ACC112 (cell line): ENCODE measurements at regions not wholly inside any gene's neighbourhood (a gene's known extent, or its start where the extent isn't known, plus 50 kb on each side); places are given as distances from the start of the nearest gene placed in this dataset.

Source experiments
- H2AFZ ChIP-seq: fragments of 200-600 bp; sonication (generic); one replicate; pipeline ENCODE4 v1.6.0; 2017; ENCODE audit warnings: antibody characterized with exemption, low read length; ENCODE audit not compliant: unreplicated experiment
- H3K27ac ChIP-seq: fragments of 200-600 bp; sonication (generic); 2 replicates; pipeline ENCODE4 v1.5.1; 2014; ENCODE audit warnings: low read depth, mild to moderate bottlenecking, antibody characterized with exemption, low read length, moderate library complexity
- H3K27me3 ChIP-seq: fragments of 200-600 bp; sonication (generic); 2 replicates; pipeline ENCODE4 v1.6.1; 2014; ENCODE audit warnings: mild to moderate bottlenecking, antibody characterized with exemption, low read length, moderate library complexity, mixed read lengths; ENCODE audit not compliant: insufficient read depth
- H3K36me3 ChIP-seq: fragments of 200-600 bp; sonication (generic); 2 replicates; pipeline ENCODE4 v1.6.1; 2016; ENCODE audit warnings: mild to moderate bottlenecking, antibody characterized with exemption, low read length, moderate library complexity, mixed read lengths; ENCODE audit not compliant: insufficient read depth
- H3K4me1 ChIP-seq: fragments of 200-600 bp; sonication (generic); one replicate; pipeline ENCODE4 v1.6.1; 2016; ENCODE audit warnings: low read length, mixed read lengths; ENCODE audit not compliant: insufficient read depth, unreplicated experiment, control insufficient read depth
- H3K4me3 ChIP-seq: fragments of 200-600 bp; sonication (generic); 2 replicates; pipeline ENCODE4 v1.5.1; 2014; ENCODE audit warnings: mild to moderate bottlenecking, low read depth, low read length
- H3K79me2 ChIP-seq: fragments of 200-600 bp; sonication (generic); one replicate; pipeline ENCODE4 v1.6.0; 2016; ENCODE audit warnings: low read length; ENCODE audit not compliant: control insufficient read depth, unreplicated experiment, insufficient read depth

DNA sequence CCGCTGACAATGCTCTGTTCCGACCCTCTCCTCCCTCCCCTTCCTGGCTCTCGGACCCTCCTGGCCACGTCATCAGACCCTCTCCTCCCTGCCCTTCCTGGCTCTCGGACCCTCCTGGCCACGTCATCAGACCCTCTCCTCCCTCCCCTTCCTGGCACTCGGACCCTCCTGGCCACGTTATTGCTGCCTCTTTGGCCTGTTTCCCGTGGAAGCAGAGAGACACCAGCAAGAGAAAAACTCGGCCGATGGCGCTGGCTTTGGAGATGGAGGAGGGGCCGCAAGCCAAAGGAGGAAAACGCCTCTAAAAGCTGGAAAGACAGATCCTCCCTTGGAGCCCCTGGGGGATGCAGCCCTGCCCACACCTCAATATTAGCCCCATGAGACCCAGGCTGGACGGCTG is 463.3 kb downstream of the BRD1 start:
- no peaks in the 10 kb centered on the region for H3K27me3 ChIP-seq
- H3K27ac ChIP-seq: no peak overlapping the region
- H3K4me3 ChIP-seq: no peak overlapping the region
- H3K36me3 ChIP-seq: no peaks in the 10 kb centered on the region
- H2AFZ ChIP-seq: no peak overlapping the region
- no peaks in the 10 kb centered on the region for H3K4me1 ChIP-seq
- H3K79me2 ChIP-seq: no peaks in the 10 kb centered on the region

GRCh38 chr22:49363526-49364230 is 464.0 kb downstream of the BRD1 start:
- Histone ChIP-seq H3K36me3 (no peaks in the 10 kb centered on the region), H3K4me1 (no peaks in the 10 kb centered on the region), H3K79me2 (no peaks in the 10 kb centered on the region), H3K4me3 (no peak overlapping the region), H3K27ac (no peak overlapping the region), H3K27me3 (no peaks in the 10 kb centered on the region), H2AFZ (no peak overlapping the region)

DNA sequence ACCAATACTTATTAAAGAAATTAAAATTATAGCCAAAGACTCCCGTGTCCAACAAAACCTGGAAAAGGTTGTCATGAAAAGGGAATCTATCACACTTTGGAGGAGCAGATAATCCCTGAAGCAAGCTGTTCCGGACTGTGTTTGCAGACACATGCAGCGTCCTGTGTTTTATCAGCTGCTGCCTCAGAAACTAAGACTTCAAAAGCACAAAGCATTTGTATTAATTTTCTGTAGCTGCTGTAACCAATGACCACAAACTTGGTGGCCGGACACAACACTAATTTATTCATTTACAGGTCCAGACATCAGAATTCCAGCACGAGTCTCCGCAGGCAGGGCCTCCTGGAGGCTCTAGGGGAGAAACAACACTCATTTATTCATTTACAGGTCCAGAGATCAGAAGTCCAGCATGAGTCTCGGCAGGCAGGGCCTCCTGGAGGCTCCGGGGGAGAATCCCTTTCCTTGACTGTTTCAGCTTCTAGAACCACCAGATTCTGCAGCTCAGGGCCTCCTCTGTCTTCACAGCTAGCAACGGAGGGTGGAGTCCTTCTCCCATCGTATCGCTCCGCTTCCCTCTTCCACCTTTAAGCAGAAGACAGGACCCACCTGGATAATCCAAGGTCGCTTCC is 465.3 kb downstream of the BRD1 start:
- no peaks in the 10 kb centered on the region for H3K36me3 ChIP-seq
- H3K27me3 ChIP-seq: no peaks in the 10 kb centered on the region
- no peak overlapping the region for H3K4me3 ChIP-seq
- H3K79me2 ChIP-seq: no peaks in the 10 kb centered on the region
- no peak overlapping the region for H3K27ac ChIP-seq
- H3K4me1 ChIP-seq: no peaks in the 10 kb centered on the region
- H2AFZ ChIP-seq: no peak overlapping the region

DNA sequence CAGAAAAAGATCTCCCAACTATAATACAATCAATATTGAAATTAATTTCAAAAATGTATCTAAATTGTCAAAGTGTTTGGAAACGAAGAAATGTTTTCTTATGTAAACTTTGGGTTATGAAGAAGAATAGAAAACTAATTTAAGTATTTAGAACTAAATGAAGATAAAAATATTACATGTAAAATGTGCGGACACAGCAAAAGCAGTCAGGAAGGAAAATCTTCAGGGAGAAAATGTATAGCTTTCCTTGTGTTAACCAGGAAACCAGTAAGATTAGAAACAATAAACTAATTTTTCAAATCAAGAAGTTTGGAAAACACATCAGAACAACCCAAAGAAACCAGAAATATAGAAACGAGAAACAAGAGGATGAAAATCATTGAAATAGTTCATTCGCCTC is 466.5 kb downstream of the BRD1 start:
- Histone ChIP-seq H3K4me3 (no peak overlapping the region), H3K27ac (no peak overlapping the region), H2AFZ (no peak overlapping the region)

DNA sequence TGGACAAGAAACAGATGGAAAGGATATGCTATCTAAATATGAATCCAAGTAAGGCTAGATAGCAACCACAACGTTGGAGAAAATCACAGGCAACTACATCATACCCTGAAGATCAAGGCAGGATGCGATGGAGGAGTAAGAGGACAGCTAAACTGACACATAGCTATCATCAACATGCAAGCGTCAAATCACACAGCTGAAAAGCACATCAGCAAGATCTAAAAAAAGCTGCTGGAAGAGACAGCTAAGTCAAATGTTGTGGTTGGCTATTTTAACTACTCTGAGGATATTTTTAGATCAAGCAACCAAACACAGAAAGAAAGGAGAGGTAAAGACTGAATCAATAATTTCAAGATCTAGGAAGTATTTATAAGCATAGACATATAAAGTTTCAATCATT is 466.9 kb downstream of the BRD1 start:
- Histone ChIP-seq H2AFZ (no peak overlapping the region), H3K27ac (no peak overlapping the region), H3K79me2 (no peaks in the 10 kb centered on the region), H3K27me3 (no peaks in the 10 kb centered on the region), H3K36me3 (no peaks in the 10 kb centered on the region), H3K4me1 (no peaks in the 10 kb centered on the region), H3K4me3 (no peak overlapping the region)

More for the DNA sequence above, 466.5 kb downstream of the BRD1 start:
- Histone ChIP-seq H3K36me3 (no peaks in the 10 kb centered on the region), H3K27me3 (no peaks in the 10 kb centered on the region), H3K4me1 (no peaks in the 10 kb centered on the region), H3K79me2 (no peaks in the 10 kb centered on the region)

DNA sequence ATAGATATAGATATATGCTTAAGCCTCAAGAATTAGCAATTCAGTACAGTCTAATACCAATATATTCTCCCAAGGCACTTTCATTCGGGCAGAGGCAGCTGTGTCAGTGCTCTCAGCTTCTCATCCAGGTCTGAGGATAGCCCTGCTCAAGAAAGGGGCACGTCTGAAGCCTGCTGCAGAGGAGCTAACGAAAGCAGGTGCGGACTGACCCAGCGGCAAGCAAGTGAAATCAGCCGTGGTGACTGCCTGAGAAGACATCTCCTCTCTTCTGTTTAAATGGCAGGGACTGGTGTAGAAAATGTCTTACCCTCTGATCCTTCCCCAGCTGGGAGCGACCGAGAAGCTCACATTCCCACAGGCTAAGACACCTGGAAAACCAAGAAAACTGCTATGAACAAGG is 468.6 kb downstream of the BRD1 start:
- Histone ChIP-seq H3K27me3 (no peaks in the 10 kb centered on the region), H3K36me3 (no peaks in the 10 kb centered on the region), H3K4me3 (no peak overlapping the region), H3K27ac (no peak overlapping the region), H2AFZ (no peak overlapping the region), H3K4me1 (no peaks in the 10 kb centered on the region), H3K79me2 (no peaks in the 10 kb centered on the region)

DNA sequence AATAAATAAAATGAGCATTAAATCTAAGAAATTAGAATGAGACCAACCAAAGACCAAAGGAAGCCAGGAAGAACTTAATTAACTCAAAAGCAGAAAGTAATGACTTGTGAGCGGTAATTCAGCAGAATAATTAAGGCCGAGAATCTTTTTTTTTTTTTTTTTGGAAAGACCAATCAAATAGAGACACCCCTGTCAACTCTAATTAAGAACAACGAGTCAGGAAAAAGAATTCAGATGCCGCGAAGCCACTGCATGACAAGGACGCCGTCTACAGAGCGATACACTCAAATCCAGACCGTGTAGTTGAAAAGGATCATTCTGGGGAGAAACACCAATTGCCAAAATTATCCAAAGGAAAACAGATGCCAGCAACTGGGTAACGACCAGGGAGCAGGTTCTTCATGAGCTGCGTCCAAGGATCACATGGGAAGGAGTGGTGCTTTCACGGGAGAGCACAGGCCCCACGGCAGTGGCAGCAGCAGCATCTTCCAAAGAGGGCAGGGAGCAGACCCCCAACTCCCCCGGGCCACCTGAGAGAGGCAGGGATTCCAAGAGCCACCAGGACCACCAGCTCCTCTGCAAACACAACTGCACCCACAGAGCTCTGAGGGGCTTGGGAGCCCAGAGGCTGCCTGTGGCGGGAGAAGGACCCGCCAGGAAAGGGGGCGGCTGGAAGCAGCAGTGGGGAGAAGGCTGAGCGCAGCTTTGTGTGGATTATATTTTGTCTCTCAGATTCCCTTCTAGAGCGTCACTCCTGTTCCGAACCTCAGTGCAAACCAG is 469.8 kb downstream of the BRD1 start:
- no peaks in the 10 kb centered on the region for H3K27me3 ChIP-seq

GRCh38 chr22:49356428-49356827 is 471.2 kb downstream of the BRD1 start:
- no peaks in the 10 kb centered on the region for H3K36me3 ChIP-seq
- no peaks in the 10 kb centered on the region for H3K27me3 ChIP-seq
- H3K79me2 ChIP-seq: no peaks in the 10 kb centered on the region
- no peaks in the 10 kb centered on the region for H3K4me1 ChIP-seq
- no peak overlapping the region for H3K4me3 ChIP-seq
- no peak overlapping the region for H3K27ac ChIP-seq
- H2AFZ ChIP-seq: no peak overlapping the region

More for the DNA sequence above, 469.8 kb downstream of the BRD1 start:
- no peak overlapping the region for H2AFZ ChIP-seq
- no peak overlapping the region for H3K4me3 ChIP-seq
- H3K79me2 ChIP-seq: no peaks in the 10 kb centered on the region
- no peaks in the 10 kb centered on the region for H3K4me1 ChIP-seq
- H3K27ac ChIP-seq: no peak overlapping the region
- no peaks in the 10 kb centered on the region for H3K36me3 ChIP-seq

GRCh38 chr22:49355211-49355920 is 472.3 kb downstream of the BRD1 start:
- Histone ChIP-seq H3K27ac (no peak overlapping the region), H3K27me3 (no peaks in the 10 kb centered on the region), H2AFZ (no peak overlapping the region), H3K4me1 (no peaks in the 10 kb centered on the region), H3K36me3 (no peaks in the 10 kb centered on the region), H3K79me2 (no peaks in the 10 kb centered on the region), H3K4me3 (no peak overlapping the region)

DNA sequence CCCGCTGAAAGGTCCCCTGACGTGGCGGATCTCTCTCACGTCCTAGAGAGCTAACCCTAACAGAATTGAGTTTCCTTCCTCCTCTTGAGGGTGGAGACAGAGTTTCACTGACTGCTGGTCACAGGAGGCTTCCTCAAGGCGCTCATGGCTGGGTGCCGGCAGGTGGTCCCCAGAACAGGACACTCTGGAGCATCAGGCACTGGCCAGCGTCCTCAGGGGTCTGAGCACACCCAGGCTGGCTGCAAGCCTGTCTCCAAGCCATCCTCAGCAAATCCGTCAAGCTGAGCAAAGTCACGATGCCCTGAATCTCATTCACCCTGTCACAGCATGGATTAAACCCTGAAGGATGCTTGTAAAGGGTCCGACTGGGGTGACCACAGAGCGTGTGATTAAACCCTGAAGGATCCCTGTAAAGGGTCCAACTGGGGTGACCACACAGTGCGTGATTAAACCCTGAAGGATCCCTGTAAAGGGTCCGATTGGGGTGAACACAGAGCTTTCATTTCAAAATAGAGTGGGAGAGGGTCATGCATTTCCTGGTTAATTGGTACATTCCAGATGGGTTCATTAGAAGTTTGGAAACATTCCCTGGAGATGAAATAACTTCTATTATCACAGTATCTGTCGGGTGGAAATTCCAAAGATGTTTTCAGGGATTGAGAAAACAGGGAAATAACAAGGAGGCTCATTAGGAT is 473.0 kb downstream of the BRD1 start:
- Histone ChIP-seq H3K4me1 (no peaks in the 10 kb centered on the region), H3K36me3 (no peaks in the 10 kb centered on the region), H3K79me2 (no peaks in the 10 kb centered on the region), H2AFZ (no peak overlapping the region), H3K27me3 (no peaks in the 10 kb centered on the region), H3K27ac (no peak overlapping the region), H3K4me3 (no peak overlapping the region)
